Fibroblast of lung (primary cell): ENCODE measurements at regions not wholly inside any gene's neighbourhood (a gene's known extent, or its start where the extent isn't known, plus 50 kb on each side); places are given as distances from the start of the nearest gene placed in this dataset.

Experiments used
- DNase-seq, 2 donors: peaks; one replicate each; pipeline versions ENCODE4 v3.0.0 to v3.0.0-alpha.2; 2010; ENCODE audit warnings: low read depth in 2 of 2
- H2AFZ ChIP-seq: 2 replicates; pipeline ENCODE4 v1.5.1; 2012; ENCODE audit warnings: low read length, control low read depth, inconsistent platforms
- H3K27ac ChIP-seq: 2 replicates; pipeline ENCODE4 v1.5.1; 2011; ENCODE audit warnings: low read length, control low read depth; ENCODE audit not compliant: insufficient read depth
- H3K27me3 ChIP-seq: 2 replicates; pipeline ENCODE4 v1.5.1; 2011; ENCODE audit warnings: mild to moderate bottlenecking, low read length; ENCODE audit not compliant: control insufficient read depth, insufficient read depth
- H3K36me3 ChIP-seq: 2 replicates; pipeline ENCODE4 v1.5.1; 2011; ENCODE audit warnings: low read length; ENCODE audit not compliant: control insufficient read depth, insufficient read depth
- H3K4me1 ChIP-seq: 2 replicates; pipeline ENCODE4 v1.5.1; 2011; ENCODE audit warnings: low read length; ENCODE audit not compliant: control insufficient read depth, insufficient read depth; ENCODE audit errors: extremely low read depth
- H3K4me2 ChIP-seq: 2 replicates; pipeline ENCODE4 v1.5.1; 2011; ENCODE audit warnings: low read length, control low read depth; ENCODE audit not compliant: insufficient read depth; ENCODE audit errors: extremely low read depth
- H3K4me3 ChIP-seq, 4 experiments: fragments of 200-600 bp in 1 of 4; sonication (generic) in 1 of 4; replicated peaks in 1 of 4; 2 replicates each; pipeline ENCODE4 v1.5.1; 2011 to 2016; ENCODE audit warnings: low read length in 4 of 4, low read depth in 3 of 4, mild to moderate bottlenecking in 3 of 4, control low read depth in 2 of 4, inconsistent platforms in 1 of 4, mixed read lengths in 1 of 4; ENCODE audit not compliant: insufficient read depth in 1 of 4; ENCODE audit errors: control extremely low read depth in 1 of 4
- H3K79me2 ChIP-seq: 2 replicates; pipeline ENCODE4 v1.5.1; 2012; ENCODE audit warnings: mild to moderate bottlenecking, low read length, inconsistent platforms; ENCODE audit not compliant: control insufficient read depth, insufficient read depth
- H3K9ac ChIP-seq: 2 replicates; pipeline ENCODE4 v1.5.1; 2011; ENCODE audit warnings: mild to moderate bottlenecking, low read length, control low read depth; ENCODE audit not compliant: insufficient read depth
- H3K9me3 ChIP-seq: 2 replicates; pipeline ENCODE4 v1.5.1; 2012; ENCODE audit warnings: low read depth, low read length; ENCODE audit not compliant: control insufficient read depth, insufficient read depth
- H4K20me1 ChIP-seq: 2 replicates; pipeline ENCODE4 v1.5.1; 2011; ENCODE audit warnings: low read length; ENCODE audit not compliant: control insufficient read depth, insufficient read depth; ENCODE audit errors: extremely low read depth
- EZH2 ChIP-seq: IDR thresholded peaks from 2 replicates; pipeline ENCODE4 v1.5.1; 2012; ENCODE audit warnings: low read length, control low read depth, mild to moderate bottlenecking; ENCODE audit errors: missing control alignments
- TF ChIP-seq, protein P1 (sequence below), 2 donors: IDR thresholded peaks in 1 of 2; conservative IDR thresholded peaks in 1 of 2; 1 replicate in 1 of 2; 2 replicates in 1 of 2; pipeline ENCODE4 v1.5.1; 2011 to 2012; ENCODE audit warnings: low read length in 2 of 2, control low read depth in 1 of 2, inconsistent platforms in 1 of 2, low read depth in 1 of 2, mild to moderate bottlenecking in 1 of 2

DNA sequence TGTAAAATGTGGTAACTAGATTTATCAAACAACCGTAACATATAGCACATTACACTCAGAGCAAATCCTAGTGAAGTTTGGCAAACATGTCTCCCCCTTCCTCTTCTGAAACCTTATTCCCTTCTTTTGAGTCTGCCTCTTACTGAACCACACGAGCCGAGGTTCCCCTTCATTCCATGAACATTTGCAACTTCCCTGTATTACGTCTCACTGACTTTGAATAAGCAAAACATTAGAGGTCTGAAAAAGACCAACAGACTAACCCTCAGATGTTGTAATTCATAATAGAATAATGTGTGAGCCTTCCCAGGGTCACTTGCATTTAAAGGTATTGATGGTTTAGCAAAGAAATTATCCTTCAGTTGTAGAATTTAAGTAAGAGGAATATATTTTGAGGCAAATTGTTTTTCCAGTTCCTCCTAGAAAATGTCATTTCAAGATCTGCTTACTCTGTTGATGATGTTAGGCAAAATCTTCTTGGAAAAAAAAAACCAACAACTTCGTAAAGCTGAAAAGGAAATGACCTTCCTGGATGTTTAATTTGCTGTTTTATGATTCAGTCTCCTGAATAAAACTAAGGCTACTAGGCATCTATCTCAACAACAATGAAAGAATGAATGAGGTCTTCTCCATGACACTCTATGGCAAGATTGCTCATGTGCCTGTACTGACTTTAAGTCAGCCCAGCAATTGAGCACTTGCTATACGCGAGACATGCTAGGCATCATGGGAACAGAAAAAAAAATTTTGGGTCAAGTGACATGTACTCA lies 296.9 kb upstream of the NECTIN3 start:
- TF ChIP-seq EZH2: no peak
- TF ChIP-seq, protein P1, sequence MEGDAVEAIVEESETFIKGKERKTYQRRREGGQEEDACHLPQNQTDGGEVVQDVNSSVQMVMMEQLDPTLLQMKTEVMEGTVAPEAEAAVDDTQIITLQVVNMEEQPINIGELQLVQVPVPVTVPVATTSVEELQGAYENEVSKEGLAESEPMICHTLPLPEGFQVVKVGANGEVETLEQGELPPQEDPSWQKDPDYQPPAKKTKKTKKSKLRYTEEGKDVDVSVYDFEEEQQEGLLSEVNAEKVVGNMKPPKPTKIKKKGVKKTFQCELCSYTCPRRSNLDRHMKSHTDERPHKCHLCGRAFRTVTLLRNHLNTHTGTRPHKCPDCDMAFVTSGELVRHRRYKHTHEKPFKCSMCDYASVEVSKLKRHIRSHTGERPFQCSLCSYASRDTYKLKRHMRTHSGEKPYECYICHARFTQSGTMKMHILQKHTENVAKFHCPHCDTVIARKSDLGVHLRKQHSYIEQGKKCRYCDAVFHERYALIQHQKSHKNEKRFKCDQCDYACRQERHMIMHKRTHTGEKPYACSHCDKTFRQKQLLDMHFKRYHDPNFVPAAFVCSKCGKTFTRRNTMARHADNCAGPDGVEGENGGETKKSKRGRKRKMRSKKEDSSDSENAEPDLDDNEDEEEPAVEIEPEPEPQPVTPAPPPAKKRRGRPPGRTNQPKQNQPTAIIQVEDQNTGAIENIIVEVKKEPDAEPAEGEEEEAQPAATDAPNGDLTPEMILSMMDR (conservative IDR thresholded peaks at IDR 0.05 in 1 of 2, IDR thresholded peaks at IDR 0.05 in 1 of 2; ENCODE audit: low read depth in 1 of 2, low read length in 2 of 2): no peak
- Histone ChIP-seq H2AFZ (no peak overlapping the region), H3K4me2 (no peak overlapping the region)

GRCh38 chr3:110779581-110779980 lies 292.0 kb upstream of the NECTIN3 start:
- Histone ChIP-seq H3K27me3 (no peaks in the 10 kb centered on the region), H3K36me3 (no peaks in the 10 kb centered on the region), H3K9ac (no peak overlapping the region), H3K27ac (no peak overlapping the region), H3K4me3 (no peak overlapping the region), H3K79me2 (no peaks in the 10 kb centered on the region), H3K9me3 (no peaks in the 10 kb centered on the region), H2AFZ (no peak overlapping the region), H3K4me2 (no peak overlapping the region), H4K20me1 (no peaks in the 10 kb centered on the region), H3K4me1 (no peaks in the 10 kb centered on the region)
- TF ChIP-seq EZH2: no peak
- TF ChIP-seq, protein P1 (conservative IDR thresholded peaks at IDR 0.05 in 1 of 2, IDR thresholded peaks at IDR 0.05 in 1 of 2; ENCODE audit: low read depth in 1 of 2, low read length in 2 of 2): no peak
- DNase-seq: no peak

More for the DNA sequence above, 296.9 kb upstream of the NECTIN3 start:
- DNase-seq: peak; percentile 55 to 75
- H3K79me2 ChIP-seq: no peaks in the 10 kb centered on the region
- no peaks in the 10 kb centered on the region for H3K36me3 ChIP-seq
- H3K27me3 ChIP-seq: no peaks in the 10 kb centered on the region
- H3K27ac ChIP-seq: no peak overlapping the region
- no peaks in the 10 kb centered on the region for H4K20me1 ChIP-seq
- H3K4me1 ChIP-seq: peaks cover 6% of the 10 kb centered on the region
- no peak overlapping the region for H3K9ac ChIP-seq
- no peaks in the 10 kb centered on the region for H3K9me3 ChIP-seq
- H3K4me3 ChIP-seq: no peak overlapping the region

- H3K9ac ChIP-seq: no peak overlapping the region
- no peak overlapping the region for H2AFZ ChIP-seq
- no peaks in the 10 kb centered on the region for H3K36me3 ChIP-seq
- no peaks in the 10 kb centered on the region for H4K20me1 ChIP-seq
- TF ChIP-seq EZH2: no peak
- TF ChIP-seq, protein P1 (conservative IDR thresholded peaks at IDR 0.05 in 1 of 2, IDR thresholded peaks at IDR 0.05 in 1 of 2; ENCODE audit: low read depth in 1 of 2, low read length in 2 of 2): no peak
- no peaks in the 10 kb centered on the region for H3K27me3 ChIP-seq
- no peaks in the 10 kb centered on the region for H3K9me3 ChIP-seq
- H3K4me2 ChIP-seq: no peak overlapping the region
- no peaks in the 10 kb centered on the region for H3K79me2 ChIP-seq
- no peak overlapping the region for H3K27ac ChIP-seq
- H3K4me3 ChIP-seq: no peak overlapping the region
- DNase-seq: no peak
- no peaks in the 10 kb centered on the region for H3K4me1 ChIP-seq
Measured at GRCh38 chr3:110783541-110783940, 288.1 kb upstream of the NECTIN3 start.
